Left lung (tissue), 4 donors: ENCODE measurements at regions not wholly inside any gene's neighbourhood (a gene's known extent, or its start where the extent isn't known, plus 50 kb on each side); places are given as distances from the start of the nearest gene placed in this dataset.
"Not testable (repeated sequence)": the region's sequence is repeated elsewhere in the genome, so short reads cannot be mapped to it uniquely, and the experiment has no call there.

ENCODE experiments used
- ATAC-seq: fragments of 200-7000 bp; cut with Tn5 transposase; one replicate; pipeline ENCODE4 v1.9.1; 2020; ENCODE audit warnings: moderate library complexity
- DNase-seq, 4 donors: peaks; one replicate each; pipeline ENCODE4 v3.0.0-alpha.2; 2013 to 2020
- H3K27ac ChIP-seq, 2 donors: fragments of 200-600 bp; sonication (generic) in 1 of 2; one replicate each; pipeline versions ENCODE4 v1.5.0 to v1.8.0; 2020 to 2021
- H3K27me3 ChIP-seq, 2 donors: fragments of 200-600 bp; sonication (generic) in 1 of 2; one replicate each; pipeline versions ENCODE4 v1.5.0 to v1.8.0; 2020 to 2021
- H3K36me3 ChIP-seq, 2 donors: fragments of 200-600 bp; sonication (generic) in 1 of 2; one replicate each; pipeline versions ENCODE4 v1.5.0 to v1.8.0; 2020 to 2021
- H3K4me1 ChIP-seq, 2 donors: fragments of 200-600 bp; one replicate each; pipeline ENCODE4 v1.8.0; 2021
- H3K4me3 ChIP-seq, 2 donors: fragments of 200-600 bp; sonication (generic) in 1 of 2; one replicate each; pipeline versions ENCODE4 v1.5.0 to v1.8.0; 2020 to 2021; ENCODE audit warnings: mild to moderate bottlenecking in 1 of 2
- H3K9me3 ChIP-seq, 2 donors: fragments of 200-600 bp; sonication (generic) in 1 of 2; one replicate each; pipeline versions ENCODE4 v1.5.0 to v1.8.0; 2020 to 2021
- intact Hi-C, 2 donors: fragments of 100-400 bp; cut with DNase I; formaldehyde crosslinking; loops; one replicate each; pipeline versions ENCODE4 v1.11.2 to v1.14.2; 2022
- TF ChIP-seq, protein P1 (sequence below), 2 donors: fragments of 200-600 bp; sonication (generic) in 1 of 2; IDR thresholded peaks; one replicate each; pipeline versions ENCODE4 v1.5.0 to v1.8.0; 2021; ENCODE audit warnings: antibody characterized with exemption in 2 of 2
- donor health status: DM: no; HTN: yes; CAD: no.
- donor health status: DM: no; HTN: no; CAD: no.

DNA sequence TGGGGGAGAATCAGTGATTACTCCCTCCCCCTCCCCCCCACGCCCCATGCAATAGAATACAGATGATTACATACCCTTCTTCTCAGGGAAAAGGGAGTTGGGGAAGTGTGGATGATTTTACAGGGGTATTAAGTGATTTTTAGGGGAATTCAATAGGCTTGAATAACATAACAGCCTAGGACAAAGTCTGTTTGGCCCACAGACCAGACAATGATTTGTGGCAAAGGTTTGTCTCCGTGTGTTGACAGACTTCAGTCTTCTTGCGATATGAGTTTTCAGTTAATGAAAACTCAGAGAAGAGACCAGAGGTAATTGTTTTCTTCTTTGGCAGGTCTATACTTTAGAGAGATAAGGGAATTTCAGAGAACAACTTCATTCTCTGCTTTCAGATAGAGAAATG is 95.3 kb downstream of the OR2B2 start:
- DNase-seq = no peak
- intact Hi-C loops = no loop called here
- H3K27me3 ChIP-seq = peaks cover 0 to 44% of the 10 kb centered on the region in 2 donors
- ATAC-seq = no peak
- no peaks in the 10 kb centered on the region for H3K9me3 ChIP-seq
- H3K4me1 ChIP-seq = peaks cover 0 to 10% of the 10 kb centered on the region in 2 donors
- H3K4me3 ChIP-seq = no peak overlapping the region
- H3K27ac ChIP-seq = no peak overlapping the region
- H3K36me3 ChIP-seq = no peaks in the 10 kb centered on the region
- TF ChIP-seq, protein P1, sequence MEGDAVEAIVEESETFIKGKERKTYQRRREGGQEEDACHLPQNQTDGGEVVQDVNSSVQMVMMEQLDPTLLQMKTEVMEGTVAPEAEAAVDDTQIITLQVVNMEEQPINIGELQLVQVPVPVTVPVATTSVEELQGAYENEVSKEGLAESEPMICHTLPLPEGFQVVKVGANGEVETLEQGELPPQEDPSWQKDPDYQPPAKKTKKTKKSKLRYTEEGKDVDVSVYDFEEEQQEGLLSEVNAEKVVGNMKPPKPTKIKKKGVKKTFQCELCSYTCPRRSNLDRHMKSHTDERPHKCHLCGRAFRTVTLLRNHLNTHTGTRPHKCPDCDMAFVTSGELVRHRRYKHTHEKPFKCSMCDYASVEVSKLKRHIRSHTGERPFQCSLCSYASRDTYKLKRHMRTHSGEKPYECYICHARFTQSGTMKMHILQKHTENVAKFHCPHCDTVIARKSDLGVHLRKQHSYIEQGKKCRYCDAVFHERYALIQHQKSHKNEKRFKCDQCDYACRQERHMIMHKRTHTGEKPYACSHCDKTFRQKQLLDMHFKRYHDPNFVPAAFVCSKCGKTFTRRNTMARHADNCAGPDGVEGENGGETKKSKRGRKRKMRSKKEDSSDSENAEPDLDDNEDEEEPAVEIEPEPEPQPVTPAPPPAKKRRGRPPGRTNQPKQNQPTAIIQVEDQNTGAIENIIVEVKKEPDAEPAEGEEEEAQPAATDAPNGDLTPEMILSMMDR (IDR thresholded peaks at IDR 0.05) = no peak

DNA sequence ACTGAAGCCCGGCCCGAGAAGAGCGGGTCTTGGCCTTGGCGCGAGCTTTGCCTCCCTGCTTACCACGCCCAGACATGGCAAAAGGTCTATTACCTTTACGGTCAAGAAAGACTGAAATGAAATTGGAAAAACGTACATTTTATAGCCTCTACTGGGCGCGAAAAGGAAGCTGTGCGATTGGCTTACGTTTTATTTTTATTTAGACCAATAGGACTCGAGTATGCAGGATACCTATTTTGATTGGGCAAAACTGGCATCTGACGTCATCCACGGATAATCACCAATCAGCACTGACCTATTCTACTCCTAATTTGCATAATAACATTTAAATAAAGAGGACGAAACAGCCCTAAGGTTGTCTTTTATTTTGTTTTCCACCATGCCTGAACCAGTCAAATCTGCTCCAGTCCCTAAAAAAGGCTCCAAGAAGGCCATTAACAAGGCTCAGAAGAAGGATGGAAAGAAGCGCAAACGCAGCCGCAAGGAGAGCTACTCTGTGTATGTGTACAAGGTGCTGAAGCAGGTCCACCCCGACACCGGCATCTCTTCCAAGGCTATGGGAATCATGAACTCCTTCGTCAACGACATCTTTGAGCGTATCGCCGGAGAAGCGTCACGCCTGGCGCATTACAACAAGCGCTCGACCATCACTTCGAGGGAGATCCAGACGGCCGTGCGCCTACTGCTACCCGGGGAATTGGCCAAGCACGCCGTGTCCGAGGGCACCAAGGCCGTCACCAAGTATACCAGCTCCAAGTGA is 97.4 kb downstream of the OR2B2 start:
- TF ChIP-seq, protein P1 (IDR thresholded peaks at IDR 0.05) = no peak
- DNase-seq = peak in 3 of 4 donors; percentile 76 to 95 (median 93)

DNA sequence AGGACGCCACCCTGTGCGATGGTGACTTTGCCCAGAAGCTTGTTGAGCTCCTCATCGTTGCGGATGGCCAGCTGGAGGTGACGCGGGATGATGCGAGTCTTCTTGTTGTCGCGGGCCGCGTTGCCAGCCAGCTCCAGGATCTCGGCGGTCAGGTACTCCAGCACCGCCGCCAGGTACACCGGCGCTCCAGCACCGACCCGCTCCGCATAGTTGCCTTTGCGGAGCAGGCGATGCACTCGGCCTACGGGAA is 97.9 kb downstream of the OR2B2 start:
- intact Hi-C loops = not testable (repeated sequence)

More for the DNA sequence above, 97.4 kb downstream of the OR2B2 start:
- ATAC-seq = peak; percentile 84
- Histone ChIP-seq H3K27me3 (peaks cover 0 to 36% of the 10 kb centered on the region in 2 donors), H3K4me3 (peak overlapping the region; percentile 27 to 38), H3K4me1 (peaks cover 0 to 24% of the 10 kb centered on the region in 2 donors), H3K9me3 (no peaks in the 10 kb centered on the region), H3K27ac (peak overlapping the region; percentile 58 to 78), H3K36me3 (no peaks in the 10 kb centered on the region)
- intact Hi-C loops = no loop called here

DNA sequence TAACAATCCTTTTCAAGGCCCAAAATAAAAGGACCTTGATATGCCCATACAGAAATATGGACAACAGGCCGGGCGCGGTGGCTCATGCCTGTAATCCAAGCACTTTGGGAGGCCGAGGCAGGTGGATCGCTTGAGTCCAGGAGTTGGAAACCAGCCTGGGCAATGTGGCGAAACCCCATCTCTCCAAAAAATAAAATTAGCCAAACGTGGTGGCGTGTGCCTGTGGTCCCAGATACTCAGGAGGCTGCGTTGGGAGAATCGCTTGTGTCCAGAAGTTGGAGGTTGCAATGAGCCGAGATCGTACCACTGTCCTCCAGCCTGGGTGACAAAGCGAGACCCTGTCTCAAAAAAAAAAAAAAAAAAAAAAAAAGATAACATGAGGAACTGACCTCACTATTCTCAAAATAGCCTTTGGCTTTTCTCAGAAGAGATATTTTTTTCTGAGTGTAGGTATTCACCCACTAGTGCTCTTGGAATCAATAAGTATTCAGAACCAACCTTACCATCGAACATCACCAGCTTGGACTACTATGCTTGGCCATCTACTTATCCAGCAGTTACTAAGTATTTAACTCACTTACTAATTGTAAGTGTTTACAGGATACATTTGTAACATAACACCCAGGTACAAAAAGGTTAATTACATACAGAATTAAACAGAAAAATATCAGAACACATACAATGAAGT is 99.2 kb downstream of the OR2B2 start:
- H3K4me1 ChIP-seq = peaks cover 0 to 37% of the 10 kb centered on the region in 2 donors
- H3K4me3 ChIP-seq = no peak overlapping the region
- intact Hi-C loops = no loop called here
- H3K27me3 ChIP-seq = peaks cover 0 to 28% of the 10 kb centered on the region in 2 donors
- no peaks in the 10 kb centered on the region for H3K9me3 ChIP-seq
- DNase-seq (no peak), ATAC-seq (no peak)
- no peak overlapping the region for H3K27ac ChIP-seq
- TF ChIP-seq, protein P1 (IDR thresholded peaks at IDR 0.05) = no peak
- H3K36me3 ChIP-seq = no peaks in the 10 kb centered on the region

More for the DNA sequence above, 97.9 kb downstream of the OR2B2 start:
- peaks cover 0 to 26% of the 10 kb centered on the region in 2 donors for H3K4me1 ChIP-seq
- H3K27me3 ChIP-seq = peaks cover 0 to 36% of the 10 kb centered on the region in 2 donors
- H3K9me3 ChIP-seq, H3K36me3 ChIP-seq, DNase-seq: not testable (repeated sequence)
- H3K4me3 ChIP-seq = peak overlapping the region; percentile 27 to 38
- peak; percentile 32 for ATAC-seq
- peak overlapping the region in 1 of 2 donors; percentile 58 for H3K27ac ChIP-seq

DNA sequence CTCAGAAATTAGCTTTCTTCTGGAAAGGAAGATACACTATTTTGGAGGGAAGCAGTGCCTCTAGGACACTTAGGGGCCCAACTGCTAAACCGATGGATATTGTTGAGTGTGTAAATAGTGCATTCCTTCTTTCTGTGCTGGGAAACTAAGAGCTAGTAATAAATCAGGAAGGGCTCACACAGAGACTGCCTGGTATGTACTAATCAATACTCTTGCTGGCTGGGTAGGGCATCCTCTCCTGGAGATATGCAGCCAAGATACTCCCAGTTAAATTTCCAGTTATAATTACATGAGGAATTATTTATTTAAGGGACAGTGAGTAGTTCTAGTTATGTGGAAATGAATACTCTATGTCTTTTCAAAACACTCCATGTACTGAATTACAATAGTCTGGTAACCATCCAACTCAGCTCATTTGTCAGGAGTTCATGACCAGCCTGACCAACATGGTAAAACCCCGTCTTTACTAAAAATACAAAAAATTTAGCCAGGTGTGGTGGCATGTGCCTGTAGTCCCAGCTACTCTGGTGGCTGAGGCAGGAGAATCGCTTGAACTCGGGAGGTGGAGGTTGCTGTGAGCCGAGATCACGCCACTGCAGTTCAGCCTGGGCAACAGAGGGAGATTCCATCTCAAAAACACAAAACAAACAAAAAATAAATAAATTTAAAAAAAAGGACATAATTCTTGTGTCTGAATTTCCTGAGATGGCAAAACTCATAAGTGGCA is 100.0 kb downstream of the OR2B2 start:
- TF ChIP-seq, protein P1 (IDR thresholded peaks at IDR 0.05) = no peak
- no peak for ATAC-seq
- H3K27ac ChIP-seq = no peak overlapping the region

More for the DNA sequence above, 100.0 kb downstream of the OR2B2 start:
- no peak for DNase-seq
- intact Hi-C loops = no loop called here
- Histone ChIP-seq H3K9me3 (no peaks in the 10 kb centered on the region), H3K27me3 (peaks cover 0 to 27% of the 10 kb centered on the region in 2 donors), H3K4me1 (peaks cover 2 to 41% of the 10 kb centered on the region in 2 donors), H3K4me3 (no peak overlapping the region), H3K36me3 (no peaks in the 10 kb centered on the region)
